HCT116 (cell line): ENCODE measurements at regions not wholly inside any gene's neighbourhood (a gene's known extent, or its start where the extent isn't known, plus 50 kb on each side); places are given as distances from the start of the nearest gene placed in this dataset.

Source experiments
- ATAC-seq: fragments of 200-7000 bp; cut with Tn5 transposase; 2 replicates; pipeline ENCODE4 v1.9.1; 2020; ENCODE audit warnings: mild to moderate bottlenecking, moderate library complexity
- BruUV-seq: library from RNA; stranded (reverse); fragments of 400-500 nt; replicated peaks from 2 replicates; lab custom pipeline; 2021; lab: Mats Ljungman, UMichigan
- CTCF ChIA-PET: fragments of 300-600 bp; sonication (Branson Sonifier 250); formaldehyde crosslinking; loops from one replicate; lab custom pipeline; 2021; ENCODE audit warnings: antibody characterized with exemption; lab: Charles Lee
- POLR2A ChIA-PET: fragments of 300-600, 350-600 bp; sonication (Branson Sonifier 250); formaldehyde crosslinking; loops from one replicate; lab custom pipeline; 2021; ENCODE audit warnings: antibody characterized with exemption; lab: Charles Lee
- RAD21 ChIA-PET, 2 experiments: fragments of 300-600 bp; sonication (Branson Sonifier 250); formaldehyde crosslinking; loops; one replicate each; lab custom pipeline; 2023; ENCODE audit warnings: low total read pairs in 2 of 2; ENCODE audit not compliant: uncharacterized antibody in 2 of 2, unreplicated experiment in 2 of 2, low non-redundant PET in 1 of 2; lab: Charles Lee
- DNase-seq: peaks from one replicate; pipeline ENCODE4 v3.0.0-alpha.2; 2010; ENCODE audit warnings: low read depth, low spot score
- H2AFZ ChIP-seq: fragments of 200-600 bp; shearing (Covaris generic), sonication (generic); 2 replicates; pipeline ENCODE4 v1.6.1; 2017; ENCODE audit warnings: low read depth, mixed run types, mixed read lengths, antibody characterized with exemption, low read length; ENCODE audit not compliant: poor library complexity, severe bottlenecking
- H3K27ac ChIP-seq: 2 replicates; pipeline ENCODE4 v1.5.1; 2012; ENCODE audit warnings: low read depth, low read length
- H3K27me3 ChIP-seq: fragments of 200-600 bp; sonication (generic); 2 replicates; pipeline ENCODE4 v1.6.1; 2016; ENCODE audit warnings: mixed run types, low read length, mixed read lengths; ENCODE audit not compliant: insufficient read depth
- H3K36me3 ChIP-seq, 2 experiments: fragments of 200-500 bp in 1 of 2; fragments of 200-600 bp in 1 of 2; sonication (Bioruptor generic) in 1 of 2; sonication (generic) in 1 of 2; 2 replicates each; pipeline versions ENCODE4 v1.5.1 to v1.6.1; 2014 to 2016; ENCODE audit warnings: low read length in 2 of 2, inconsistent platforms in 1 of 2, mixed read lengths in 1 of 2, mixed run types in 1 of 2; ENCODE audit not compliant: insufficient read depth in 2 of 2, control insufficient read depth in 1 of 2
- H3K4me1 ChIP-seq, 2 experiments: fragments of 200-600 bp in 1 of 2; sonication (generic) in 1 of 2; 2 replicates each; pipeline versions ENCODE4 v1.5.1 to v1.6.1; 2012 to 2017; ENCODE audit warnings: low read length in 2 of 2, inconsistent platforms in 1 of 2, mild to moderate bottlenecking in 1 of 2, mixed read lengths in 1 of 2, mixed run types in 1 of 2, moderate library complexity in 1 of 2; ENCODE audit not compliant: insufficient read depth in 2 of 2, control insufficient read depth in 1 of 2
- H3K4me2 ChIP-seq: fragments of 200-600 bp; sonication (generic); 2 replicates; pipeline ENCODE4 v1.6.1; 2017; ENCODE audit warnings: mixed run types, low read length, mixed read lengths
- H3K4me3 ChIP-seq, 2 experiments: fragments of 200-600 bp in 1 of 2; sonication (generic) in 1 of 2; replicated peaks in 1 of 2; 2 replicates each; pipeline ENCODE4 v1.5.1; 2011 to 2016; ENCODE audit warnings: low read length in 2 of 2, control low read depth in 1 of 2, low read depth in 1 of 2, mild to moderate bottlenecking in 1 of 2, mixed read lengths in 1 of 2, mixed run types in 1 of 2
- H3K79me2 ChIP-seq: fragments of 200-600 bp; sonication (generic); 2 replicates; pipeline ENCODE4 v1.6.1; 2017; ENCODE audit warnings: mild to moderate bottlenecking, mixed run types, low read length, moderate library complexity, mixed read lengths; ENCODE audit not compliant: insufficient read depth
- H3K9ac ChIP-seq: fragments of 200-600 bp; sonication (generic); 2 replicates; pipeline ENCODE4 v1.6.1; 2016; ENCODE audit warnings: low read length, mixed read lengths
- H3K9me2 ChIP-seq: fragments of 200-600 bp; sonication (generic), shearing (Covaris generic); 2 replicates; pipeline ENCODE4 v1.6.1; 2017; ENCODE audit warnings: mixed run types, mild to moderate bottlenecking, moderate library complexity; ENCODE audit not compliant: insufficient read depth
- H3K9me3 ChIP-seq, 2 experiments: fragments of 200-500 bp in 1 of 2; fragments of 200-600 bp in 1 of 2; sonication (Bioruptor generic) in 1 of 2; sonication (generic) in 1 of 2; 2 replicates each; pipeline ENCODE4 v1.6.1; 2014 to 2017; ENCODE audit warnings: low read length in 2 of 2, mixed read lengths in 2 of 2, inconsistent platforms in 1 of 2, low read depth in 1 of 2, mild to moderate bottlenecking in 1 of 2, mixed run types in 1 of 2, moderate library complexity in 1 of 2; ENCODE audit not compliant: control insufficient read depth in 1 of 2, insufficient read depth in 1 of 2
- H4K20me1 ChIP-seq: fragments of 200-600 bp; sonication (generic), shearing (Covaris generic); 2 replicates; pipeline ENCODE4 v1.6.1; 2017; ENCODE audit warnings: mixed run types, mild to moderate bottlenecking, moderate library complexity; ENCODE audit not compliant: insufficient read depth
- CEBPB ChIP-seq: IDR thresholded peaks from 2 replicates; pipeline ENCODE4 v1.6.1; 2012; ENCODE audit warnings: low read depth
- EGR1 ChIP-seq: IDR thresholded peaks from 2 replicates; pipeline ENCODE4 v1.6.1; 2012; ENCODE audit warnings: low read depth
- ELF1 ChIP-seq: IDR thresholded peaks from 2 replicates; pipeline ENCODE4 v1.6.1; 2012; ENCODE audit warnings: low read depth, borderline replicate concordance
- EZH2phosphoT487 ChIP-seq: fragments of 200-600 bp; IDR thresholded peaks from 2 replicates; pipeline ENCODE4 v1.6.1; 2018; ENCODE audit warnings: antibody characterized with exemption, borderline replicate concordance
- FOSL1 ChIP-seq: IDR thresholded peaks from 2 replicates; pipeline ENCODE4 v1.6.1; 2012; ENCODE audit warnings: low read depth
- JUND ChIP-seq: IDR thresholded peaks from 2 replicates; pipeline ENCODE4 v1.6.1; 2012
- POLR2AphosphoS5 ChIP-seq: IDR thresholded peaks from 2 replicates; pipeline ENCODE4 v1.6.1; 2011; ENCODE audit warnings: mild to moderate bottlenecking, low read depth, low read length, moderate library complexity
- RAD21 ChIP-seq: IDR thresholded peaks from 2 replicates; pipeline ENCODE4 v1.6.1; 2012; ENCODE audit warnings: low read depth, mild to moderate bottlenecking
- TCF7L2 ChIP-seq: IDR thresholded peaks from 2 replicates; pipeline ENCODE4 v1.7.0; 2011; ENCODE audit warnings: borderline replicate concordance, inconsistent platforms; ENCODE audit not compliant: insufficient read depth, insufficient read length; ENCODE audit errors: extremely low read depth
- ZFX ChIP-seq: fragments of 450-650 bp; IDR thresholded peaks from 2 replicates; pipeline ENCODE4 v1.6.1; 2017
- intact Hi-C: fragments of 100-400 bp; cut with micrococcal nuclease; formaldehyde crosslinking; loops from 2 replicates; pipeline ENCODE4 v1.10.0; 2022
- TF ChIP-seq, protein P1 (sequence below): IDR thresholded peaks from 2 replicates; pipeline ENCODE4 v1.6.1; 2012; ENCODE audit warnings: low read depth

DNA sequence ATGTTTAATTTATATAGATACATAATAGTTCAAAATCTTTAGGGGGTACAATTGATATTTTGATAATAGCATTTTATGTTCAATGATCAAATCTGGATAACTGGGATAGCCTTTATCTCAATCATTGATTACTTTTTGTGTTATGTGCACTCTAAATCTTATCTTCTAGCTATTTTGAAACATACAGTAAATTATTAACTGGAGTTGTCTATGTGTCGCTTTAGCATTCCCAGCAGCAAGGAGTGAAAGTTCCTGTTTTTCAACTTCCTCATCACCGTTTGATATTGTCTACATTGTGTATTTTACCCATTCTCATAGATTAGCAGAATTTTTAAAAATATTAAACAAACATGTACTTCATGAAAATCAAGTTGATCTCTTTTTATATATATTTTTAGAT lies 1207.4 kb downstream of the TMEM121 start:
- POLR2A ChIA-PET = no interaction called here
- no peak overlapping the region for H3K9ac ChIP-seq
- no peak for DNase-seq

More for the DNA sequence above, 1207.4 kb downstream of the TMEM121 start:
- no peaks in the 10 kb centered on the region for H3K9me3 ChIP-seq
- TF ChIP-seq EGR1 (no peak), CEBPB (no peak), TCF7L2 (no peak), POLR2AphosphoS5 (no peak), EZH2phosphoT487 (no peak), RAD21 (no peak), FOSL1 (no peak), ELF1 (no peak), JUND (no peak), ZFX (no peak)
- TF ChIP-seq, protein P1, sequence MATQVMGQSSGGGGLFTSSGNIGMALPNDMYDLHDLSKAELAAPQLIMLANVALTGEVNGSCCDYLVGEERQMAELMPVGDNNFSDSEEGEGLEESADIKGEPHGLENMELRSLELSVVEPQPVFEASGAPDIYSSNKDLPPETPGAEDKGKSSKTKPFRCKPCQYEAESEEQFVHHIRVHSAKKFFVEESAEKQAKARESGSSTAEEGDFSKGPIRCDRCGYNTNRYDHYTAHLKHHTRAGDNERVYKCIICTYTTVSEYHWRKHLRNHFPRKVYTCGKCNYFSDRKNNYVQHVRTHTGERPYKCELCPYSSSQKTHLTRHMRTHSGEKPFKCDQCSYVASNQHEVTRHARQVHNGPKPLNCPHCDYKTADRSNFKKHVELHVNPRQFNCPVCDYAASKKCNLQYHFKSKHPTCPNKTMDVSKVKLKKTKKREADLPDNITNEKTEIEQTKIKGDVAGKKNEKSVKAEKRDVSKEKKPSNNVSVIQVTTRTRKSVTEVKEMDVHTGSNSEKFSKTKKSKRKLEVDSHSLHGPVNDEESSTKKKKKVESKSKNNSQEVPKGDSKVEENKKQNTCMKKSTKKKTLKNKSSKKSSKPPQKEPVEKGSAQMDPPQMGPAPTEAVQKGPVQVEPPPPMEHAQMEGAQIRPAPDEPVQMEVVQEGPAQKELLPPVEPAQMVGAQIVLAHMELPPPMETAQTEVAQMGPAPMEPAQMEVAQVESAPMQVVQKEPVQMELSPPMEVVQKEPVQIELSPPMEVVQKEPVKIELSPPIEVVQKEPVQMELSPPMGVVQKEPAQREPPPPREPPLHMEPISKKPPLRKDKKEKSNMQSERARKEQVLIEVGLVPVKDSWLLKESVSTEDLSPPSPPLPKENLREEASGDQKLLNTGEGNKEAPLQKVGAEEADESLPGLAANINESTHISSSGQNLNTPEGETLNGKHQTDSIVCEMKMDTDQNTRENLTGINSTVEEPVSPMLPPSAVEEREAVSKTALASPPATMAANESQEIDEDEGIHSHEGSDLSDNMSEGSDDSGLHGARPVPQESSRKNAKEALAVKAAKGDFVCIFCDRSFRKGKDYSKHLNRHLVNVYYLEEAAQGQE = no peak
- TF ChIP-seq, all 23 proteins: peak for 0
- BruUV-seq = no TSS peak
- ChIA-PET RAD21 (no interaction called here), CTCF (no interaction called here)
- Histone ChIP-seq H3K36me3 (no peaks in the 10 kb centered on the region), H3K4me2 (no peak overlapping the region), H2AFZ (no peak overlapping the region), H3K9me2 (no peaks in the 10 kb centered on the region), H3K27me3 (no peaks in the 10 kb centered on the region), H3K27ac (no peak overlapping the region), H3K4me3 (no peak overlapping the region), H3K79me2 (no peaks in the 10 kb centered on the region), H3K4me1 (no peaks in the 10 kb centered on the region), H4K20me1 (no peaks in the 10 kb centered on the region)
- no peak for ATAC-seq
- intact Hi-C loops = no loop called here
